ENCODE measurements at regions not wholly inside any gene's neighbourhood (a gene's known extent, or its start where the extent isn't known, plus 50 kb on each side); places are given as distances from the start of the nearest gene placed in this dataset.

DNA sequence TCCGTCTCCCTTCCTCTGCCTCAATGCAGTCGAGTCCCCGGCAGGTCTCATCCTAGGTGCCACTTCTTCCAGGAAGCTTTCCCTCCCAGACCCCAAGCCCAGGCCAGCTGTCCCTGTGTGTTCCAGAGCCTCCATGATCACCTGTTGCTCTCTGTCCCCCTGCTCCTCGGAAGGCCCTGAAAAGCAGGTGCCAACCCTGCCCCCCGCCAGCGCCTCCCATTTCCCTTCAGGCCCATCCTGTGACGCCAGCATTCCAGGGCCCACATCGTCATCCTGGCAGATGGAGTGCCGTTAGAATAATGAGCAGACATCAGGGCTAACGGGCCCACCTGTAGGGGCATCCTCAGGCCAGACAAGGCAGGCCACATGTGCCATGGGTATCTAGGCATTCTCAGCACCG, 253.0 kb upstream of the PPP2R2D start:
- Histone ChIP-seq H3K4me2 (ENCODE audit: low read length) (no peak overlapping the region), H3F3A (ENCODE audit: control insufficient read depth, insufficient read depth) (no peaks in the 10 kb centered on the region), H3K4me1 (ENCODE audit: control insufficient read depth, low read length) (no peaks in the 10 kb centered on the region), H3K27me3 (ENCODE audit: control insufficient read depth, low read length) (no peaks in the 10 kb centered on the region), H4K20me1 (ENCODE audit: control insufficient read depth, insufficient read depth, low read depth, low read length) (no peaks in the 10 kb centered on the region), H3K36me3 (ENCODE audit: control insufficient read depth, low read length) (no peaks in the 10 kb centered on the region), H3K4me3 (ENCODE audit: low read length) (no peak overlapping the region), H3K79me2 (ENCODE audit: control insufficient read depth, low read length) (no peaks in the 10 kb centered on the region), H3K9me2 (replicated peaks; ENCODE audit: control insufficient read depth, low read length) (no peaks in the 10 kb centered on the region), H3K9me3 (ENCODE audit: control insufficient read depth, insufficient read depth, low read length) (no peaks in the 10 kb centered on the region), H3K27ac (ENCODE audit: low read depth, low read length) (no peak overlapping the region)
- TF ChIP-seq EZH2phosphoT487 (IDR thresholded peaks at IDR 0.05; ENCODE audit: borderline replicate concordance, low read length): no peak
- TF ChIP-seq, protein P1, sequence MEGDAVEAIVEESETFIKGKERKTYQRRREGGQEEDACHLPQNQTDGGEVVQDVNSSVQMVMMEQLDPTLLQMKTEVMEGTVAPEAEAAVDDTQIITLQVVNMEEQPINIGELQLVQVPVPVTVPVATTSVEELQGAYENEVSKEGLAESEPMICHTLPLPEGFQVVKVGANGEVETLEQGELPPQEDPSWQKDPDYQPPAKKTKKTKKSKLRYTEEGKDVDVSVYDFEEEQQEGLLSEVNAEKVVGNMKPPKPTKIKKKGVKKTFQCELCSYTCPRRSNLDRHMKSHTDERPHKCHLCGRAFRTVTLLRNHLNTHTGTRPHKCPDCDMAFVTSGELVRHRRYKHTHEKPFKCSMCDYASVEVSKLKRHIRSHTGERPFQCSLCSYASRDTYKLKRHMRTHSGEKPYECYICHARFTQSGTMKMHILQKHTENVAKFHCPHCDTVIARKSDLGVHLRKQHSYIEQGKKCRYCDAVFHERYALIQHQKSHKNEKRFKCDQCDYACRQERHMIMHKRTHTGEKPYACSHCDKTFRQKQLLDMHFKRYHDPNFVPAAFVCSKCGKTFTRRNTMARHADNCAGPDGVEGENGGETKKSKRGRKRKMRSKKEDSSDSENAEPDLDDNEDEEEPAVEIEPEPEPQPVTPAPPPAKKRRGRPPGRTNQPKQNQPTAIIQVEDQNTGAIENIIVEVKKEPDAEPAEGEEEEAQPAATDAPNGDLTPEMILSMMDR (IDR thresholded peaks at IDR 0.05; ENCODE audit: low read depth, low read length, poor library complexity, severe bottlenecking): no peak

DNA sequence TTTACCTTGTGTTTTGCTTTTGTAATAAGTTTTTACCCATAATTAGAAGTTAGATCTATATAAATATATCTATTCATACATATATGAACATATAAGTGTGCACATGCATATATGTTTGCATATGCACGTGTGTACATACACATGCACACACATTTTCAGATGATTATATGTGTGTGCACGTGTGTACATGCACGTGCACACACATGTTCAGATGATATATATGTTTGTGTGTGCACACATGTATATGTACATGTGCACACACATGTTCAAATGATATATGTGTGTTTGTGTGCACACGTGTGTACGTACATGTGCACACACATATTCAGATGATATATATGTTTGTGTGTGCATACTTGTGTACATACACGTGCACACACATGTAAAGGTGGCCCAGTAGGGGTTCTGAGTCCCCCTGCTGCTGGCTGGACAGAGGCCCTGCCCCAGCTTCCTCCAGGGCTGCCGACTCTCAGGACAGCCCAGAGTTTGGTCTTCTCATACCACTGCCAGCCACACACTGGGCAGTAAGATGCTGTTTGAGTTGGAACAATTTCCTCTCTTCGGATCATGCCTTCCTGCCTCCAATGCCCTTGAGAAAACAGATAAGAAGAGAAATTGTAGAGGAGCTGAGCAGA, 252.3 kb upstream of the PPP2R2D start:
- Histone ChIP-seq H3K4me2 (ENCODE audit: low read length) (no peak overlapping the region), H3K9me2 (replicated peaks; ENCODE audit: control insufficient read depth, low read length) (no peaks in the 10 kb centered on the region), H3K36me3 (ENCODE audit: control insufficient read depth, low read length) (no peaks in the 10 kb centered on the region), H3K79me2 (ENCODE audit: control insufficient read depth, low read length) (no peaks in the 10 kb centered on the region), H3K27me3 (ENCODE audit: control insufficient read depth, low read length) (no peaks in the 10 kb centered on the region), H3F3A (ENCODE audit: control insufficient read depth, insufficient read depth) (no peaks in the 10 kb centered on the region), H4K20me1 (ENCODE audit: control insufficient read depth, insufficient read depth, low read depth, low read length) (no peaks in the 10 kb centered on the region), H3K27ac (ENCODE audit: low read depth, low read length) (no peak overlapping the region), H3K4me1 (ENCODE audit: control insufficient read depth, low read length) (no peaks in the 10 kb centered on the region), H3K4me3 (ENCODE audit: low read length) (no peak overlapping the region), H3K9me3 (ENCODE audit: control insufficient read depth, insufficient read depth, low read length) (no peaks in the 10 kb centered on the region)
- TF ChIP-seq EZH2phosphoT487 (IDR thresholded peaks at IDR 0.05; ENCODE audit: borderline replicate concordance, low read length): no peak
- TF ChIP-seq, protein P1 (IDR thresholded peaks at IDR 0.05; ENCODE audit: low read depth, low read length, poor library complexity, severe bottlenecking): no peak

DNA sequence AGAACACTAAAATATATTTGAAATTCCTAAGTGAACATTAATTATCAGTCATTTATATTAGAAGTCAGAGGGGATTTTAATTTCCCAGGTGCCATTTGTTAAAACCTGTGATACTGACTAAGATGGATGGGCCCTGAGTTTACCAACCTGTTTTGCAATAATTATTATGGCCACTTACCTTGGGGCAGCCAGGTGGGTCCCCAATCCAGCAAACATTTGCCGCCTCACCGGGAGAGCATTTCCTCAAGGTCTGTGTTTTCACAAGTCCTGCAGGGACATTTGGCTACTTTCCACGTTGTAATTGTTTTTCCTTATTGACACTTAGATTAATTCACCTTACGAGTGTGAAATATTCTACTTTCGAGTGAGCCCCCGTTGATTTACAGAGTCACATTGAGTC, 251.2 kb upstream of the PPP2R2D start:
- H3K27me3 ChIP-seq (ENCODE audit: control insufficient read depth, low read length): no peaks in the 10 kb centered on the region
- H3K27ac ChIP-seq (ENCODE audit: low read depth, low read length): no peak overlapping the region
- no peak overlapping the region for H3K4me2 ChIP-seq (ENCODE audit: low read length)
- H3K9me3 ChIP-seq (ENCODE audit: control insufficient read depth, insufficient read depth, low read length): no peaks in the 10 kb centered on the region
- no peak overlapping the region for H3K4me3 ChIP-seq (ENCODE audit: low read length)
- no peaks in the 10 kb centered on the region for H4K20me1 ChIP-seq (ENCODE audit: control insufficient read depth, insufficient read depth, low read depth, low read length)
- H3F3A ChIP-seq (ENCODE audit: control insufficient read depth, insufficient read depth): no peaks in the 10 kb centered on the region
- no peaks in the 10 kb centered on the region for H3K9me2 ChIP-seq (replicated peaks; ENCODE audit: control insufficient read depth, low read length)
- no peaks in the 10 kb centered on the region for H3K79me2 ChIP-seq (ENCODE audit: control insufficient read depth, low read length)
- TF ChIP-seq EZH2phosphoT487 (IDR thresholded peaks at IDR 0.05; ENCODE audit: borderline replicate concordance, low read length): no peak
- TF ChIP-seq, protein P1 (IDR thresholded peaks at IDR 0.05; ENCODE audit: low read depth, low read length, poor library complexity, severe bottlenecking): no peak
- H3K36me3 ChIP-seq (ENCODE audit: control insufficient read depth, low read length): no peaks in the 10 kb centered on the region
- H3K4me1 ChIP-seq (ENCODE audit: control insufficient read depth, low read length): no peaks in the 10 kb centered on the region

Measured in DOHH2 (cell line).